Activated CD8-positive, alpha-beta T cell treated with anti-CD3 and anti-CD28 coated beads for 36 hours (primary cell): ENCODE measurements at regions not wholly inside any gene's neighbourhood (a gene's known extent, or its start where the extent isn't known, plus 50 kb on each side); places are given as distances from the start of the nearest gene placed in this dataset.

Source experiments
- ATAC-seq: fragments of 200-7000 bp; cut with Tn5 transposase; one replicate; pipeline ENCODE4 v1.10.0; 2021; ENCODE audit warnings: mild to moderate bottlenecking, moderate library complexity
- CTCF ChIA-PET: fragments of 350-600 bp; sonication (Branson Sonifier 250); formaldehyde crosslinking; loops from one replicate; lab custom pipeline; 2021; ENCODE audit warnings: antibody characterized with exemption; lab: Charles Lee
- POLR2A ChIA-PET: fragments of 350-600 bp; sonication (Branson Sonifier 250); formaldehyde crosslinking; loops from one replicate; lab custom pipeline; 2021; ENCODE audit warnings: antibody characterized with exemption; lab: Charles Lee
- DNase-seq: peaks from one replicate; pipeline ENCODE4 v3.0.0-alpha.2; 2020
- H3K27ac Mint-ChIP-seq: one replicate; pipeline ENCODE4 v1.8.0; 2021; ENCODE audit warnings: mild to moderate bottlenecking, mixed read lengths
- H3K27me3 Mint-ChIP-seq: one replicate; pipeline ENCODE4 v1.8.0; 2021; ENCODE audit warnings: mixed read lengths
- H3K36me3 Mint-ChIP-seq: one replicate; pipeline ENCODE4 v1.8.0; 2021; ENCODE audit warnings: low read depth, mixed read lengths
- H3K4me1 Mint-ChIP-seq: one replicate; pipeline ENCODE4 v1.8.0; 2021; ENCODE audit warnings: low read depth, mixed read lengths
- H3K4me3 Mint-ChIP-seq: one replicate; pipeline ENCODE4 v1.8.0; 2021; ENCODE audit warnings: mild to moderate bottlenecking, moderate library complexity, mixed read lengths
- H3K9me3 Mint-ChIP-seq: one replicate; pipeline ENCODE4 v1.8.0; 2021; ENCODE audit warnings: mixed read lengths
- intact Hi-C: fragments of 100-400 bp; cut with micrococcal nuclease; formaldehyde crosslinking; loops from one replicate; pipeline ENCODE4 v1.10.0; 2022
- TF ChIP-seq, protein P1 (sequence below): fragments of 200-600 bp; IDR thresholded peaks from one replicate; pipeline ENCODE4 v1.8.0; 2022; ENCODE audit warnings: antibody characterized with exemption, mild to moderate bottlenecking

DNA sequence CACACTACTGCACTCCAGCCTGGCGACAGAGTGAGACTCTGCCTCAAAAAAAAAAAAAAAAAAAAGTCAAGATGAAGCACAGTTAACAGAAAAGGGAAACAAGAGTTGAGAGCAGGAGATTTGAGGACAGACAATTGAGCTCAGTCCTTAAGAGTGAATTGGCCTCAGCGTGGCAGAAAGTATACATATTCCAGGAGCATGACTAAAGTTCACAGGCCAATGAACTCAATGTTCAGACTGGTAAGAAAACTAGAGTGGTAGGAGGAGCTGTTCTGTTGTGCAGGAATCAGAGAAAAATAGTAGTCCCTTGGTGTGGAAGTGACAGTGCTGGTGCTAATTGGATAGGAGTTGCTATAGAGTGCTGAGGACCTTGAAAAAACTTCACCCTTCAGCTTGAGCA is 60.0 kb downstream of the NRN1 start:
- ChIA-PET POLR2A (interaction anchor here (0.6 kb wide), 1 partner anchor 282 kb away, joined by 3 read pairs; no protein-coding TSS in a partner anchor), CTCF (interaction anchor here (1.4 kb wide), 1 partner anchor 185 kb away, joined by 3 read pairs; no protein-coding TSS in a partner anchor)
- ATAC-seq, result no peak
- H3K27ac Mint-ChIP-seq, result no peak overlapping the region
- H3K4me3 Mint-ChIP-seq, result no peak overlapping the region
- H3K36me3 Mint-ChIP-seq, result peaks cover 2% of the 10 kb centered on the region
- DNase-seq, result no peak
- TF ChIP-seq, protein P1, sequence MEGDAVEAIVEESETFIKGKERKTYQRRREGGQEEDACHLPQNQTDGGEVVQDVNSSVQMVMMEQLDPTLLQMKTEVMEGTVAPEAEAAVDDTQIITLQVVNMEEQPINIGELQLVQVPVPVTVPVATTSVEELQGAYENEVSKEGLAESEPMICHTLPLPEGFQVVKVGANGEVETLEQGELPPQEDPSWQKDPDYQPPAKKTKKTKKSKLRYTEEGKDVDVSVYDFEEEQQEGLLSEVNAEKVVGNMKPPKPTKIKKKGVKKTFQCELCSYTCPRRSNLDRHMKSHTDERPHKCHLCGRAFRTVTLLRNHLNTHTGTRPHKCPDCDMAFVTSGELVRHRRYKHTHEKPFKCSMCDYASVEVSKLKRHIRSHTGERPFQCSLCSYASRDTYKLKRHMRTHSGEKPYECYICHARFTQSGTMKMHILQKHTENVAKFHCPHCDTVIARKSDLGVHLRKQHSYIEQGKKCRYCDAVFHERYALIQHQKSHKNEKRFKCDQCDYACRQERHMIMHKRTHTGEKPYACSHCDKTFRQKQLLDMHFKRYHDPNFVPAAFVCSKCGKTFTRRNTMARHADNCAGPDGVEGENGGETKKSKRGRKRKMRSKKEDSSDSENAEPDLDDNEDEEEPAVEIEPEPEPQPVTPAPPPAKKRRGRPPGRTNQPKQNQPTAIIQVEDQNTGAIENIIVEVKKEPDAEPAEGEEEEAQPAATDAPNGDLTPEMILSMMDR, result no peak
- intact Hi-C loops, result no loop called here
- H3K27me3 Mint-ChIP-seq, result peaks cover 3% of the 10 kb centered on the region
- peaks cover 15% of the 10 kb centered on the region for H3K9me3 Mint-ChIP-seq
- peaks cover 2% of the 10 kb centered on the region for H3K4me1 Mint-ChIP-seq

DNA sequence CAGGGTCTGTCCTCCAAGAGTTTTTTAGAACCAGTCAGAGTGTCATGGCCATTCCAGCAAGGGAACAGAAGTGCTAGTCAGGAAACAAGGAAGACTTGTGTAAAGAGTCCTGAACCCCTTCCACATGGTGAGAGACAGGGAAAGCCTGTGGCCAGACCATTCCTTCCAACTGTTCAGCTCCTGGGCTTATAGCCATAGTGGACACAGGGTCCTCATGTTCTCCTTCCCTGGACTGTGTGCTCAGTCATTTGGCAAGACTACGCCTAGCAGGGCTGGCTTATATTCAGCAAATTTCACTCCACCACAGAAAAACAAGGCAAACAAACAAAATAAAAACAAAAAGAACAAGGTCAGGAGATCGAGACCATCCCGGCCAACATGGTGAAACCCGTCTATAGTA is 60.5 kb downstream of the NRN1 start:
- H3K36me3 Mint-ChIP-seq, result peaks cover 2% of the 10 kb centered on the region
- ATAC-seq (no peak), DNase-seq (no peak)
- peaks cover 3% of the 10 kb centered on the region for H3K27me3 Mint-ChIP-seq
- ChIA-PET POLR2A (interaction anchor here (0.6 kb wide), 1 partner anchor 283 kb away, joined by 3 read pairs; no protein-coding TSS in a partner anchor), CTCF (interaction anchor here (1.4 kb wide), 1 partner anchor 186 kb away, joined by 3 read pairs; no protein-coding TSS in a partner anchor)
- H3K4me1 Mint-ChIP-seq, result peaks cover 2% of the 10 kb centered on the region
- no peak overlapping the region for H3K27ac Mint-ChIP-seq
- intact Hi-C loops, result no loop called here
- H3K4me3 Mint-ChIP-seq, result no peak overlapping the region
- H3K9me3 Mint-ChIP-seq, result peaks cover 15% of the 10 kb centered on the region
- TF ChIP-seq, protein P1, result no peak

DNA sequence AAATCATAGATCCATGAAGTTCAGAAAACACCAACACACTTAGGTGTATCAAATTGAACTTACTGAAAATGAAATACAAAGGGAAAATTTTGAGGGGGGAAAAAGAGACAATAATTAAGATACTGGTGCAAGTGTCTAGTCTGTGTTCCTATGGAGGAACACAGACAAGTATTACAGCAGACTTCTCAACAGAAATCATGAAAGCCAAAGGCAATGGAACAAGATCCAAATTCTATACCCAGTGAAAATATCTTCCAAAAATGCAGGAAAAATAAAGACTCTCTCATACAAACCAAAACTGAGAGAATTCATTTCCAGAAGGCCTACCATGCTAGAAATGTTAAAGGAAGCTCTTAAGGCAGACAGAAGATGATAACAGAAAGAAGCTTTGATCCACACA is 63.1 kb downstream of the NRN1 start:
- Mint-ChIP-seq H3K4me1 (no peaks in the 10 kb centered on the region), H3K27ac (no peak overlapping the region), H3K36me3 (peaks cover 2% of the 10 kb centered on the region), H3K4me3 (no peak overlapping the region), H3K27me3 (peaks cover 2% of the 10 kb centered on the region), H3K9me3 (peaks cover 15% of the 10 kb centered on the region)
- no peak for DNase-seq
- CTCF ChIA-PET, result no interaction called here
- ATAC-seq, result no peak
- POLR2A ChIA-PET, result no interaction called here
- intact Hi-C loops, result no loop called here
- TF ChIP-seq, protein P1, result no peak

DNA sequence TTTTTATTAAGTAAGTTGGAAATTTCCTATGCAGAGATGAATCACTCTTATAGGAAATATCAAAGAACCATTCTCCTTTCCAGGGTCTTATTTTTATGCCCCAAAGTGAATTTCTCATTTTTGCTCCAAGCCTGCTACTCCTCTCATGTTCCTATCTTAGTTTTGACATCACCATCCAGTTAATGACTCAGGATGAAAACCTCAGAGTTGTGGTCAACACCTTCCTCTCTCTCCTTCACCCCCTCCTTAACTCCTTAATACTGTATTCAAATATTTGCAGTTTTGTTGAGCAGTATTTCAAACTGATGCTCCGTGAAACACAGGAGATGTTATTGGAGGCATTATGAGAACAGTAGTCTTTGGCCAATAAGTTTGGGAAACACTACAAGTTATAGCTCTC is 64.1 kb downstream of the NRN1 start:
- Mint-ChIP-seq H3K9me3 (peaks cover 15% of the 10 kb centered on the region), H3K27me3 (peaks cover 2% of the 10 kb centered on the region), H3K4me3 (no peak overlapping the region), H3K36me3 (peaks cover 2% of the 10 kb centered on the region), H3K27ac (no peak overlapping the region), H3K4me1 (no peaks in the 10 kb centered on the region)
- ATAC-seq, result no peak
- TF ChIP-seq, protein P1, result no peak
- ChIA-PET CTCF (interaction anchor here (0.9 kb wide), 1 partner anchor 68 kb away, joined by 3 read pairs; no protein-coding TSS in a partner anchor), POLR2A (no interaction called here)
- DNase-seq, result no peak
- intact Hi-C loops, result no loop called here

DNA sequence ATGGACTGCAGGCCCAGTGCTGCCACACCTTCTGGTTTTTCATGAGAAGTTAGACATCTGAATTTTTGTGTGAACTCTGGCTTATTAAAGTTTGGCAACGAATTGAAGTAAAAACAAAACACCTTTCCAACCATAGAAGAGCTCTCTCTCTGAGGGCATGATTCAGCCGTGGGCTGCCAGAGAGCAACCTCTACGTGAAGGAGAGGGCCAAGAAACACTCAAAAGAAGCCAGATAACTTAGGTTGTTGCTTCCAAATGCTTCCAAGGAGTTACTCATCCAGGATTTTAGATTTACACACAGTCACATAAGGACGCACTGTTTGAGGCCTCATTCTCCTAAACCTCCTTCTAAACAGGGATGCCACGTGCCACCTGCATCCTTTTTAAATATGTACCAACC is 65.5 kb downstream of the NRN1 start:
- TF ChIP-seq, protein P1, result no peak
- ATAC-seq (no peak), DNase-seq (no peak)
- peaks cover 1% of the 10 kb centered on the region for H3K27me3 Mint-ChIP-seq
- ChIA-PET POLR2A (no interaction called here), CTCF (no interaction called here)
- H3K4me1 Mint-ChIP-seq, result no peaks in the 10 kb centered on the region
- H3K27ac Mint-ChIP-seq, result no peak overlapping the region
- intact Hi-C loops, result no loop called here
- H3K9me3 Mint-ChIP-seq, result peaks cover 15% of the 10 kb centered on the region
- no peak overlapping the region for H3K4me3 Mint-ChIP-seq
- H3K36me3 Mint-ChIP-seq, result peaks cover 2% of the 10 kb centered on the region
